Ishikawa (cell line): ENCODE measurements at regions not wholly inside any gene's neighbourhood (a gene's known extent, or its start where the extent isn't known, plus 50 kb on each side); places are given as distances from the start of the nearest gene placed in this dataset.

Experiments used
- CEBPB ChIP-seq: IDR thresholded peaks from 2 replicates; pipeline ENCODE4 v1.6.1; 2012
- CREB1 ChIP-seq: IDR thresholded peaks from 2 replicates; pipeline ENCODE4 v1.6.1; 2012; ENCODE audit warnings: low read depth
- EGR1 ChIP-seq: IDR thresholded peaks from 2 replicates; pipeline ENCODE4 v1.6.1; 2012
- EP300 ChIP-seq: IDR thresholded peaks from 2 replicates; pipeline ENCODE4 v1.6.1; 2012; ENCODE audit warnings: borderline replicate concordance
- FOXM1 ChIP-seq: IDR thresholded peaks from 2 replicates; pipeline ENCODE4 v1.6.1; 2012; ENCODE audit warnings: low read depth, borderline replicate concordance
- RAD21 ChIP-seq: IDR thresholded peaks from 2 replicates; pipeline ENCODE4 v1.6.1; 2012; ENCODE audit warnings: low read depth
- TCF12 ChIP-seq: IDR thresholded peaks from 2 replicates; pipeline ENCODE4 v1.6.1; 2012; ENCODE audit warnings: low read depth
- USF1 ChIP-seq: IDR thresholded peaks from 2 replicates; pipeline ENCODE4 v1.6.1; 2012
- YY1 ChIP-seq: IDR thresholded peaks from 2 replicates; pipeline ENCODE4 v1.6.1; 2012; ENCODE audit warnings: low read depth

GRCh38 chr2:51921076-51921475, 889.1 kb upstream of the NRXN1 start:
- TF ChIP-seq USF1 (no peak), CEBPB (no peak), FOXM1 (no peak), EP300 (no peak), EGR1 (no peak), RAD21 (no peak), TCF12 (no peak), YY1 (no peak), CREB1 (no peak)
